Keratinocyte (primary cell): ENCODE measurements at regions not wholly inside any gene's neighbourhood (a gene's known extent, or its start where the extent isn't known, plus 50 kb on each side); places are given as distances from the start of the nearest gene placed in this dataset.

Experiments used
- DNase-seq: peaks from one replicate; pipeline ENCODE4 v3.0.0-alpha.2; 2011; ENCODE audit warnings: low read depth, missing footprints, low spot score
- FAIRE-seq: peaks from 2 replicates; lab custom pipeline; 2011; peaks lifted over from hg19 to GRCh38; lab: Jason Lieb, UNC
- H2AFZ ChIP-seq: 2 replicates; pipeline ENCODE4 v1.6.0; 2012; ENCODE audit warnings: low read length, control low read depth, inconsistent platforms; ENCODE audit not compliant: control insufficient read depth
- H3K27ac ChIP-seq: 2 replicates; pipeline ENCODE4 v1.5.1; 2011; ENCODE audit warnings: low read length; ENCODE audit not compliant: control insufficient read depth, insufficient read depth
- H3K27me3 ChIP-seq: 3 replicates; pipeline ENCODE4 v1.6.0; 2011; ENCODE audit warnings: low read length; ENCODE audit not compliant: control insufficient read depth, insufficient read depth; ENCODE audit errors: extremely low read depth
- H3K36me3 ChIP-seq, 2 experiments: 2 replicates in 1 of 2; 3 replicates in 1 of 2; pipeline ENCODE4 v1.5.1; 2011; ENCODE audit warnings: low read length in 2 of 2, mild to moderate bottlenecking in 1 of 2; ENCODE audit not compliant: control insufficient read depth in 2 of 2, insufficient read depth in 2 of 2; ENCODE audit errors: extremely low read depth in 1 of 2
- H3K4me1 ChIP-seq: 3 replicates; pipeline ENCODE4 v1.5.1; 2011; ENCODE audit warnings: low read length; ENCODE audit not compliant: control insufficient read depth, insufficient read depth; ENCODE audit errors: extremely low read depth
- H3K4me2 ChIP-seq: 3 replicates; pipeline ENCODE4 v1.6.0; 2011; ENCODE audit warnings: low read depth, low read length; ENCODE audit not compliant: control insufficient read depth, insufficient read depth; ENCODE audit errors: extremely low read depth
- H3K4me3 ChIP-seq, 3 experiments: fragments of 200-600 bp in 1 of 3; sonication (generic) in 1 of 3; 2 replicates in 2 of 3; 3 replicates in 1 of 3; pipeline ENCODE4 v1.5.1; 2011 to 2016; ENCODE audit warnings: low read length in 3 of 3, mild to moderate bottlenecking in 3 of 3, control low read depth in 2 of 3, inconsistent platforms in 1 of 3, low read depth in 1 of 3, mixed read lengths in 1 of 3, mixed run types in 1 of 3, moderate library complexity in 1 of 3; ENCODE audit not compliant: control insufficient read depth in 2 of 3, insufficient read depth in 2 of 3; ENCODE audit errors: extremely low read depth in 1 of 3
- H3K79me2 ChIP-seq: 2 replicates; pipeline ENCODE4 v1.6.0; 2012; ENCODE audit warnings: low read length; ENCODE audit not compliant: control insufficient read depth, insufficient read depth
- H3K9ac ChIP-seq: 3 replicates; pipeline ENCODE4 v1.6.0; 2011; ENCODE audit warnings: low read length; ENCODE audit not compliant: control insufficient read depth, insufficient read depth; ENCODE audit errors: extremely low read depth
- H3K9me1 ChIP-seq: 3 replicates; pipeline ENCODE4 v1.6.0; 2011; ENCODE audit warnings: low read length; ENCODE audit not compliant: control insufficient read depth, insufficient read depth; ENCODE audit errors: extremely low read depth
- H3K9me3 ChIP-seq: 2 replicates; pipeline ENCODE4 v1.5.1; 2012; ENCODE audit warnings: low read depth, low read length; ENCODE audit not compliant: control insufficient read depth
- H4K20me1 ChIP-seq: 3 replicates; pipeline ENCODE4 v1.6.0; 2011; ENCODE audit warnings: low read length; ENCODE audit not compliant: control insufficient read depth, insufficient read depth; ENCODE audit errors: extremely low read depth
- EZH2 ChIP-seq: IDR thresholded peaks from one replicate; pipeline ENCODE4 v1.6.1; 2012; ENCODE audit warnings: inconsistent platforms, mild to moderate bottlenecking, low read length, moderate library complexity
- dilution Hi-C: fragments of 300-500 bp; cut with MboI; formaldehyde crosslinking; loops from one replicate; pipeline ENCODE4 v1.7.0; 2020; ENCODE audit warnings: low sequenced_read_pairs; ENCODE audit not compliant: extremely low pct_ligation_motif_present
- TF ChIP-seq, protein P1 (sequence below), 3 experiments: IDR thresholded peaks in 1 of 3; conservative IDR thresholded peaks in 1 of 3; optimal IDR thresholded peaks in 1 of 3; 2 replicates in 2 of 3; 3 replicates in 1 of 3; pipeline versions ENCODE3 to v1.5.1; 2011; ENCODE audit warnings: low read length in 3 of 3, mild to moderate bottlenecking in 3 of 3, moderate library complexity in 2 of 3, control low read depth in 1 of 3, inconsistent platforms in 1 of 3; ENCODE audit not compliant: insufficient read depth in 2 of 3; ENCODE audit errors: extremely low read depth in 1 of 3

DNA sequence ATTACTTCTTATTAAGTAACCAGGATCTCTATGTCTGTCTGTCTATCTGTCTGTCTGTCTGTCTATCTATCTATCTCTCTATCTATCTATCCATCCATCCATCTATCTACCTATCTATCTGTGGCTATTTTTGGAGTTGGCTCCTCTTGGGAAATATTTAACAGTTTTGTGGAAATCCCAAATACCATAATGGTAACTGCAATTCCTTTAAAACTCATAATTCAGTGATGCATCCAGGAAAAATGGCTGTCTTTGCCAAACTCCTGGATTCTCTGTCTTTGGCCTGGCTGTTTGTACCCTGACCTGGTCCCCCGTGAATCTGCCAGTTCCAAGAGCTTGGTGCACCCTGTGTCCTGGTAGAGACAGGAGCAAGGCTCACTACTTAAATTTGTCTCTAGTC is 197.0 kb downstream of the PCSK1 start:
- no peaks in the 10 kb centered on the region for H3K27me3 ChIP-seq
- dilution Hi-C loops, result no loop called here
- H3K4me1 ChIP-seq, result no peaks in the 10 kb centered on the region
- H3K27ac ChIP-seq, result no peak overlapping the region
- no peaks in the 10 kb centered on the region for H3K9me3 ChIP-seq
- FAIRE-seq (no peak), DNase-seq (no peak)
- no peaks in the 10 kb centered on the region for H4K20me1 ChIP-seq
- H3K9me1 ChIP-seq, result no peaks in the 10 kb centered on the region
- no peaks in the 10 kb centered on the region for H3K79me2 ChIP-seq
- no peak overlapping the region for H3K4me3 ChIP-seq
- no peak overlapping the region for H2AFZ ChIP-seq
- no peak overlapping the region for H3K9ac ChIP-seq
- no peaks in the 10 kb centered on the region for H3K36me3 ChIP-seq
- no peak for TF ChIP-seq EZH2
- TF ChIP-seq, protein P1, sequence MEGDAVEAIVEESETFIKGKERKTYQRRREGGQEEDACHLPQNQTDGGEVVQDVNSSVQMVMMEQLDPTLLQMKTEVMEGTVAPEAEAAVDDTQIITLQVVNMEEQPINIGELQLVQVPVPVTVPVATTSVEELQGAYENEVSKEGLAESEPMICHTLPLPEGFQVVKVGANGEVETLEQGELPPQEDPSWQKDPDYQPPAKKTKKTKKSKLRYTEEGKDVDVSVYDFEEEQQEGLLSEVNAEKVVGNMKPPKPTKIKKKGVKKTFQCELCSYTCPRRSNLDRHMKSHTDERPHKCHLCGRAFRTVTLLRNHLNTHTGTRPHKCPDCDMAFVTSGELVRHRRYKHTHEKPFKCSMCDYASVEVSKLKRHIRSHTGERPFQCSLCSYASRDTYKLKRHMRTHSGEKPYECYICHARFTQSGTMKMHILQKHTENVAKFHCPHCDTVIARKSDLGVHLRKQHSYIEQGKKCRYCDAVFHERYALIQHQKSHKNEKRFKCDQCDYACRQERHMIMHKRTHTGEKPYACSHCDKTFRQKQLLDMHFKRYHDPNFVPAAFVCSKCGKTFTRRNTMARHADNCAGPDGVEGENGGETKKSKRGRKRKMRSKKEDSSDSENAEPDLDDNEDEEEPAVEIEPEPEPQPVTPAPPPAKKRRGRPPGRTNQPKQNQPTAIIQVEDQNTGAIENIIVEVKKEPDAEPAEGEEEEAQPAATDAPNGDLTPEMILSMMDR (optimal IDR thresholded peaks at IDR 0.05 in 1 of 3, IDR thresholded peaks at IDR 0.05 in 1 of 3, conservative IDR thresholded peaks at IDR 0.05 in 1 of 3; ENCODE audit: extremely low read depth in 1 of 3, insufficient read depth in 2 of 3, low read length in 3 of 3), result no peak
- H3K4me2 ChIP-seq, result no peak overlapping the region

DNA sequence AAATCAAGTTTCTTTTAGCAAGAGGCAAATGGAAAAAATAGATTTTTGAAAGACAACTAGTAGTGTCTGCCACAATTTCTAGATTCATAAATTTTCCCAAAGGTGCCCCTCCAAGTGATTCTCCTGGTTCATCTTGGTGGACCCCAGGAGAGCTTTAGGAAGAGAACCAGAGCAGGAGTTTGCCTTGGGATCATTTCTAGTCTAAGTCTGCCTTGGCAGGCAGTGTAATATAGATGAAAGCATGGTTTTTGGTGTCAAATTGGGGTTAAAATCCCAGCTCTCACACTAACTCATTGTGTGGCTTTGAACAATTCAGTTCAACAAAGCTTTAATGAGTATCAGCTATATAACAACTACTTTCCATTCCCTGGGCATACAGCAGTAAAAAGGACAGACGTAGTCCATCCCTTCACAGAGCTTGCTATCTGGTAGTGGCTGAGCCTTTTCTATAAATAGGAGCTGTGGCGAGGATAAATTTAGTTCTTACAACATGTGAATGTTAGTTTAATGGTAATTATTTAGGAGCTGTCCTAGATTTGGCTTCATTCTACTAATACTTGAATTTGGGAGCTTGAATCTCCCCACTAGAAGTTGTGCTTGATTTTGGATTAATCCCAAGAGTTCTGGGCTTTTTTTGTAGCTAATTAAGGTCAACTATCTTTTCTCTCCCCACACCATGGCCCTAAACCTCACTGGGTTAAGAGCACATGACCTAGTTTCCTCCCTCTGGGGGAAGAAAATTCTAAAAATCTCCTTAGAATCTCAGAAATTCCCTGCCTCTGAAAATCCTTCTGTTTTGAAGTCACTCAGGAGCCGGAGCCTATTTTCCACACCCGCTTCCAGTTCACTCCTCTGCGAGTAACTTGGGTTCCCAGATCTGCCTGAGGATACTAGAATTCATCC is 197.8 kb downstream of the PCSK1 start:
- H3K79me2 ChIP-seq, result no peaks in the 10 kb centered on the region
- H3K4me3 ChIP-seq, result no peak overlapping the region
- dilution Hi-C loops, result no loop called here
- no peak overlapping the region for H3K27ac ChIP-seq
- no peak overlapping the region for H3K9ac ChIP-seq
- no peak overlapping the region for H2AFZ ChIP-seq
- no peaks in the 10 kb centered on the region for H3K9me3 ChIP-seq
- DNase-seq, result no peak
- H3K4me1 ChIP-seq, result no peaks in the 10 kb centered on the region
- H3K27me3 ChIP-seq, result no peaks in the 10 kb centered on the region
- H3K4me2 ChIP-seq, result no peak overlapping the region
- H4K20me1 ChIP-seq, result no peaks in the 10 kb centered on the region
- TF ChIP-seq EZH2, result no peak
- TF ChIP-seq, protein P1 (optimal IDR thresholded peaks at IDR 0.05 in 1 of 3, IDR thresholded peaks at IDR 0.05 in 1 of 3, conservative IDR thresholded peaks at IDR 0.05 in 1 of 3; ENCODE audit: extremely low read depth in 1 of 3, insufficient read depth in 2 of 3, low read length in 3 of 3), result no peak
- no peak for FAIRE-seq
- no peaks in the 10 kb centered on the region for H3K9me1 ChIP-seq
- H3K36me3 ChIP-seq, result no peaks in the 10 kb centered on the region
